Peyer's patch (tissue), 4 donors: ENCODE measurements at regions not wholly inside any gene's neighbourhood (a gene's known extent, or its start where the extent isn't known, plus 50 kb on each side); places are given as distances from the start of the nearest gene placed in this dataset.

ENCODE experiments used
- CTCF ChIP-seq, 6 experiments: fragments of 450-650 bp in 4 of 6; fragments of 200-600 bp in 2 of 6; sonication (generic) in 1 of 6; IDR thresholded peaks; one replicate each; pipeline ENCODE4 v1.5.1; 2017 to 2019; ENCODE audit warnings: antibody characterized with exemption in 6 of 6, mild to moderate bottlenecking in 3 of 6, moderate library complexity in 1 of 6
- POLR2A ChIP-seq, 2 donors: fragments of 450-650 bp; IDR thresholded peaks; one replicate each; pipeline ENCODE4 v1.5.1; 2017; ENCODE audit warnings: antibody characterized with exemption in 2 of 2, mild to moderate bottlenecking in 2 of 2, moderate library complexity in 2 of 2

- TF ChIP-seq CTCF (IDR thresholded peaks at IDR 0.05) = no peak
- no peak for TF ChIP-seq POLR2A (IDR thresholded peaks at IDR 0.05)
These were observed 159.9 kb upstream of the FOXD4L5 start for GRCh38 chr9:65444943-65445342.
